K562 (cell line): ENCODE measurements at regions not wholly inside any gene's neighbourhood (a gene's known extent, or its start where the extent isn't known, plus 50 kb on each side); places are given as distances from the start of the nearest gene placed in this dataset.

Experiments
- ATAC-seq: fragments of 200-7000 bp; cut with Tn5 transposase; 3 replicates; pipeline ENCODE4 v1.9.1; 2020; ENCODE audit warnings: moderate library complexity
- BruUV-seq: library from RNA; stranded (reverse); fragments of 400-500 nt; replicated peaks from 2 replicates; lab custom pipeline; 2021; lab: Mats Ljungman, UMichigan
- CTCF ChIA-PET: fragments of 300-600 bp; formaldehyde crosslinking; extraction: SDS; loops from one replicate; lab custom pipeline; 2021; ENCODE audit warnings: low intra/inter-chr PET ratio; lab: Yijun Ruan, JAX
- POLR2A ChIA-PET: fragments of 300-600, 350-650 bp; sonication (Branson Sonifier 250); formaldehyde crosslinking; extraction: SDS; loops from one replicate; lab custom pipeline; 2021; ENCODE audit warnings: antibody characterized with exemption, inconsistent platforms; lab: Yijun Ruan, JAX
- DNase-seq, 4 experiments: peaks; one replicate each; pipeline versions ENCODE4 v3.0.0 to v3.0.0-alpha.2; 2011 to 2018; ENCODE audit warnings: low spot score in 3 of 4, mixed read lengths in 3 of 4; ENCODE audit errors: extremely low read depth in 1 of 4
- FAIRE-seq: peaks from 2 replicates; lab custom pipeline; 2011; peaks lifted over from hg19 to GRCh38; lab: Jason Lieb, UNC
- H2AFZ ChIP-seq: 2 replicates; pipeline ENCODE4 v1.6.0; 2011; ENCODE audit warnings: low read depth, low read length, control low read depth, inconsistent platforms
- H3K27ac ChIP-seq: fragments of 200-600 bp; 3 replicates; pipeline ENCODE4 v1.8.0; 2011; ENCODE audit warnings: low read depth, mild to moderate bottlenecking, control low read depth, inconsistent platforms, low read length, moderate library complexity, mixed read lengths; ENCODE audit errors: extremely low read depth
- H3K27me3 ChIP-seq, 2 experiments: fragments of 300-600 bp in 1 of 2; 2 replicates in 1 of 2; 3 replicates in 1 of 2; pipeline versions ENCODE4 v1.6.0 to v1.8.0; 2011; ENCODE audit warnings: inconsistent platforms in 2 of 2, low read length in 2 of 2, mild to moderate bottlenecking in 1 of 2, mixed read lengths in 1 of 2, moderate library complexity in 1 of 2; ENCODE audit not compliant: control insufficient read depth in 2 of 2, insufficient read depth in 2 of 2
- H3K36me3 ChIP-seq: fragments of 300-600 bp; 3 replicates; pipeline ENCODE4 v1.8.0; 2011; ENCODE audit warnings: mild to moderate bottlenecking, low read length, inconsistent platforms; ENCODE audit not compliant: control insufficient read depth, insufficient read depth
- H3K4me1 ChIP-seq, 2 experiments: fragments of 200-600 bp in 1 of 2; replicated peaks in 1 of 2; 2 replicates in 1 of 2; 3 replicates in 1 of 2; pipeline versions ENCODE4 v1.5.1 to v1.8.0; 2011; ENCODE audit warnings: inconsistent platforms in 2 of 2, low read length in 2 of 2, mild to moderate bottlenecking in 1 of 2, mixed read lengths in 1 of 2, moderate library complexity in 1 of 2; ENCODE audit not compliant: control insufficient read depth in 2 of 2, insufficient read depth in 2 of 2
- H3K4me2 ChIP-seq: 2 replicates; pipeline ENCODE4 v1.6.1; 2011; ENCODE audit warnings: low read length, control low read depth, inconsistent platforms, mixed read lengths; ENCODE audit not compliant: insufficient read depth
- H3K4me3 ChIP-seq: fragments of 200-600 bp; sonication (generic), shearing (Covaris generic); 2 replicates; pipeline ENCODE4 v1.5.1; 2016; ENCODE audit warnings: control low read depth, inconsistent platforms
- H3K79me2 ChIP-seq: fragments of 200-600 bp; 3 replicates; pipeline ENCODE4 v1.8.0; 2011; ENCODE audit warnings: low read length, inconsistent platforms; ENCODE audit not compliant: control insufficient read depth, insufficient read depth
- H3K9ac ChIP-seq, 2 experiments: 2 replicates each; pipeline versions ENCODE4 v1.6.0 to v1.6.1; 2011; ENCODE audit warnings: low read depth in 2 of 2, low read length in 2 of 2, control low read depth in 1 of 2, inconsistent platforms in 1 of 2, mild to moderate bottlenecking in 1 of 2, mixed read lengths in 1 of 2; ENCODE audit not compliant: insufficient read depth in 1 of 2
- H3K9me1 ChIP-seq: one replicate; pipeline ENCODE4 v1.6.0; 2011; ENCODE audit warnings: inconsistent platforms, mild to moderate bottlenecking, low read length, moderate library complexity; ENCODE audit not compliant: control insufficient read depth, insufficient read depth
- H3K9me3 ChIP-seq: replicated peaks from 2 replicates; pipeline ENCODE4 v1.5.1; 2011; ENCODE audit warnings: low read depth, low read length, inconsistent platforms; ENCODE audit not compliant: control insufficient read depth, insufficient read depth
- H4K20me1 ChIP-seq: replicated peaks from 2 replicates; pipeline ENCODE4 v1.6.1; 2011; ENCODE audit warnings: low read length, inconsistent platforms, mixed read lengths; ENCODE audit not compliant: control insufficient read depth, insufficient read depth
- ETV6 ChIP-seq, 3 experiments: fragments of 150-350 bp in 1 of 3; sonication (generic) in 1 of 3; formaldehyde crosslinking in 1 of 3; IDR thresholded peaks; 2 replicates each; pipeline versions ENCODE4 v1.6.1 to v1.8.0; 2014 to 2022; ENCODE audit warnings: borderline replicate concordance in 2 of 3, low read depth in 2 of 3, antibody characterized with exemption in 1 of 3, low read length in 1 of 3, mild to moderate bottlenecking in 1 of 3, missing genetic modification reagents in 1 of 3
- HNRNPK ChIP-seq: fragments of 200-400 bp; formaldehyde crosslinking; IDR thresholded peaks from one replicate; pipeline ENCODE4 v1.6.1; 2018; ENCODE audit warnings: mild to moderate bottlenecking, low read depth, low read length; ENCODE audit not compliant: poor library complexity, severe bottlenecking
- MAFG ChIP-seq: fragments of 450-650 bp; conservative IDR thresholded peaks from 2 replicates; pipeline ENCODE4 v1.6.1; 2016; ENCODE audit warnings: missing genetic modification characterization, missing compliant biosample characterization
- SRSF7 ChIP-seq: fragments of 200-400 bp; formaldehyde crosslinking; optimal IDR thresholded peaks from 2 replicates; pipeline ENCODE3; 2017; ENCODE audit warnings: mild to moderate bottlenecking, low read depth, low read length
- ZNF121 ChIP-seq: sonication (generic); formaldehyde crosslinking; conservative IDR thresholded peaks from 2 replicates; pipeline ENCODE4 v1.8.0; 2022; ENCODE audit warnings: missing genetic modification reagents
- ZNF445 ChIP-seq: fragments of 250-450 bp; sonication (Bioruptor Pico); IDR thresholded peaks from 2 replicates; pipeline ENCODE4 v1.4.0; 2020; ENCODE audit warnings: low read depth, mild to moderate bottlenecking, moderate library complexity
- WGBS: fragments of 100-300 bp; shearing (Covaris generic); methylation state at CpG from one replicate; pipeline ENCODE4 v1.1.6; 2016; ENCODE audit warnings: low coverage, mixed read lengths; ENCODE audit not compliant: insufficient coverage; ENCODE audit errors: missing lambda C conversion rate; 5-methylcytosine and 5-hydroxymethylcytosine counted together
- in situ Hi-C: fragments of 300-500 bp; cut with MboI; formaldehyde crosslinking; loops from 4 replicates; pipeline ENCODE4 v1.15.0; 2018; ENCODE audit warnings: inconsistent platforms, mixed read lengths
- intact Hi-C: fragments of 100-400 bp; cut with micrococcal nuclease; formaldehyde crosslinking; loops from 2 replicates; pipeline ENCODE4 v1.14.2; 2022
- TF ChIP-seq, protein P1 (sequence below): sonication (generic); formaldehyde crosslinking; IDR thresholded peaks from 2 replicates; pipeline ENCODE4 v1.8.1; 2023; ENCODE audit warnings: mild to moderate bottlenecking, missing genetic modification reagents
- TF ChIP-seq, protein P2 (sequence below), 2 experiments: IDR thresholded peaks; 2 replicates each; pipeline ENCODE4 v1.6.1; 2011; ENCODE audit warnings: borderline replicate concordance in 1 of 2, control low read depth in 1 of 2, low read depth in 1 of 2, low read length in 1 of 2, mild to moderate bottlenecking in 1 of 2, mixed read lengths in 1 of 2, moderate library complexity in 1 of 2; ENCODE audit not compliant: insufficient read depth in 1 of 2, insufficient read length in 1 of 2, poor library complexity in 1 of 2, severe bottlenecking in 1 of 2; ENCODE audit errors: extremely low read depth in 1 of 2

DNA sequence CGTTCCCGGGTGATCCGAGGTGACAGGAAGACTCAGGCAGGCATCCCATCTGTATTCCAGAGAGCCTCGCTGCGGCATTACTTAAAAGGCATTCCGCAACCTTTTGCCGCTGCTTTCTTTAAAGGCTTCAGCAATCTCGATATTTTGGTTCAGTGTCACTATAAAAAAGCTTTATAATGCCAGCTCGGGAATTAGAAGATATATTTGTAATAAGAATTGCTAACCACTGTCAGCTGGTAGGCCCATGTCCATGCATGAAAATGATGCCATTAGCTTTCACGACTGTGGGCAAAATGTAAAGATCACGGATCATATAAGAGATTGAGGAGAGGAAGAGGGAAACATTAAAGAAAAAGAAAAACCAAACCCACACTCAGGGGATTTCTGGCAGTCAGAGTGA, 578.6 kb upstream of the CDH5 start:
- POLR2A ChIA-PET, result interaction anchor here (1.3 kb wide), 2 partner anchors 8 to 87 kb away, joined by 3 read pairs; no protein-coding TSS in a partner anchor
- Histone ChIP-seq H3K4me2 (no peak overlapping the region), H3K9me3 (no peaks in the 10 kb centered on the region), H4K20me1 (no peaks in the 10 kb centered on the region), H3K9me1 (no peaks in the 10 kb centered on the region), H3K4me1 (no peaks in the 10 kb centered on the region), H3K4me3 (no peak overlapping the region), H2AFZ (0 out of 2 replicates have a peak overlapping the region, but pooled peaks have one; percentile 24), H3K9ac (no peak overlapping the region), H3K27me3 (no peaks in the 10 kb centered on the region), H3K79me2 (no peaks in the 10 kb centered on the region), H3K27ac (no peak overlapping the region), H3K36me3 (no peaks in the 10 kb centered on the region)
- 15% methylated on average over 11 of the region's 11 CpGs for WGBS
- in situ Hi-C loops, result no loop called here
- BruUV-seq, result no TSS peak
- TF ChIP-seq, protein P1, sequence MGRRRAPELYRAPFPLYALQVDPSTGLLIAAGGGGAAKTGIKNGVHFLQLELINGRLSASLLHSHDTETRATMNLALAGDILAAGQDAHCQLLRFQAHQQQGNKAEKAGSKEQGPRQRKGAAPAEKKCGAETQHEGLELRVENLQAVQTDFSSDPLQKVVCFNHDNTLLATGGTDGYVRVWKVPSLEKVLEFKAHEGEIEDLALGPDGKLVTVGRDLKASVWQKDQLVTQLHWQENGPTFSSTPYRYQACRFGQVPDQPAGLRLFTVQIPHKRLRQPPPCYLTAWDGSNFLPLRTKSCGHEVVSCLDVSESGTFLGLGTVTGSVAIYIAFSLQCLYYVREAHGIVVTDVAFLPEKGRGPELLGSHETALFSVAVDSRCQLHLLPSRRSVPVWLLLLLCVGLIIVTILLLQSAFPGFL (CRISPR knock-in tag), result no peak
- TF ChIP-seq SRSF7, result no peak
- TF ChIP-seq HNRNPK, result no peak
- no peak for TF ChIP-seq ZNF445 (CRISPR knock-in tag)
- TF ChIP-seq, protein P2, sequence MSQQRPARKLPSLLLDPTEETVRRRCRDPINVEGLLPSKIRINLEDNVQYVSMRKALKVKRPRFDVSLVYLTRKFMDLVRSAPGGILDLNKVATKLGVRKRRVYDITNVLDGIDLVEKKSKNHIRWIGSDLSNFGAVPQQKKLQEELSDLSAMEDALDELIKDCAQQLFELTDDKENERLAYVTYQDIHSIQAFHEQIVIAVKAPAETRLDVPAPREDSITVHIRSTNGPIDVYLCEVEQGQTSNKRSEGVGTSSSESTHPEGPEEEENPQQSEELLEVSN (IDR thresholded peaks at IDR 0.05; ENCODE audit: borderline replicate concordance in 1 of 2, extremely low read depth in 1 of 2, insufficient read depth in 1 of 2, insufficient read length in 1 of 2, low read depth in 1 of 2, low read length in 1 of 2, poor library complexity in 1 of 2, severe bottlenecking in 1 of 2), result no peak
- no peak for TF ChIP-seq ETV6 (IDR thresholded peaks at IDR 0.05; ENCODE audit: borderline replicate concordance in 1 of 2, low read depth in 2 of 2, low read length in 1 of 2)
- no peak for TF ChIP-seq ETV6 (CRISPR knock-in tag; IDR thresholded peaks at IDR 0.05; ENCODE audit: borderline replicate concordance)
- no peak for TF ChIP-seq ZNF121 (CRISPR knock-in tag)
- no peak for TF ChIP-seq MAFG (tag)
- ATAC-seq (no peak), FAIRE-seq (no peak), DNase-seq (no peak)
- intact Hi-C loops, result no loop called here
- CTCF ChIA-PET, result no interaction called here
